GM18498 (cell line): ENCODE measurements at regions not wholly inside any gene's neighbourhood (a gene's known extent, or its start where the extent isn't known, plus 50 kb on each side); places are given as distances from the start of the nearest gene placed in this dataset.
A peak's percentile ranks its signal among the peaks of the same experiment; 100 is the strongest.

ENCODE experiments used
- ATAC-seq: cut with Tn5 transposase; IDR thresholded peaks from one replicate; pipeline ENCODE4 v1.9.1; 2021; ENCODE audit warnings: mild to moderate bottlenecking, moderate library complexity; ENCODE audit not compliant: unreplicated experiment

- ATAC-seq: no peak
These were observed 80.2 kb upstream of the SORBS2 start for GRCh38 chr4:185892165-185892564.

GRCh38 chr4:185893500-185893899 is 81.5 kb upstream of the SORBS2 start:
- ATAC-seq: no peak

- no peak for ATAC-seq
These were observed 82.5 kb upstream of the SORBS2 start for GRCh38 chr4:185894481-185894880.

GRCh38 chr4:185895351-185895750 is 83.4 kb upstream of the SORBS2 start:
- ATAC-seq: no peak

- ATAC-seq: no peak
These were observed 83.9 kb upstream of the SORBS2 start for GRCh38 chr4:185895866-185896265.

- ATAC-seq: peak; percentile 50
These were observed 85.0 kb upstream of the SORBS2 start for GRCh38 chr4:185896817-185897488.

GRCh38 chr4:185898413-185898812 is 86.4 kb upstream of the SORBS2 start:
- no peak for ATAC-seq

GRCh38 chr4:185899833-185900232 is 87.8 kb upstream of the SORBS2 start:
- ATAC-seq: no peak

GRCh38 chr4:185902654-185903053 is 90.7 kb upstream of the SORBS2 start:
- no peak for ATAC-seq

- ATAC-seq: no peak
These were observed 91.2 kb upstream of the SORBS2 start for GRCh38 chr4:185903205-185903604.

GRCh38 chr4:185904381-185904780 is 92.4 kb upstream of the SORBS2 start:
- ATAC-seq: no peak

GRCh38 chr4:185909972-185910371 is 98.0 kb upstream of the SORBS2 start:
- no peak for ATAC-seq

- ATAC-seq: no peak
These were observed 99.6 kb upstream of the SORBS2 start for GRCh38 chr4:185911556-185912064.

- ATAC-seq: no peak
These were observed 100.8 kb upstream of the SORBS2 start for GRCh38 chr4:185912779-185913178.

- ATAC-seq: no peak
These were observed 102.7 kb upstream of the SORBS2 start for GRCh38 chr4:185914583-185915199.

GRCh38 chr4:185915271-185915670 is 103.3 kb upstream of the SORBS2 start:
- ATAC-seq: no peak

GRCh38 chr4:185915817-185916216 is 103.8 kb upstream of the SORBS2 start:
- no peak for ATAC-seq

GRCh38 chr4:185916231-185916630 is 104.2 kb upstream of the SORBS2 start:
- ATAC-seq: no peak

GRCh38 chr4:185916683-185917082 is 104.7 kb upstream of the SORBS2 start:
- no peak for ATAC-seq

- ATAC-seq: no peak
These were observed 107.1 kb upstream of the SORBS2 start for GRCh38 chr4:185919107-185919506.

GRCh38 chr4:185920171-185920570 is 108.2 kb upstream of the SORBS2 start:
- no peak for ATAC-seq

GRCh38 chr4:185920691-185921260 is 108.8 kb upstream of the SORBS2 start:
- ATAC-seq: no peak
